ENCODE measurements at regions not wholly inside any gene's neighbourhood (a gene's known extent, or its start where the extent isn't known, plus 50 kb on each side); places are given as distances from the start of the nearest gene placed in this dataset.
"Not testable (repeated sequence)": the region's sequence is repeated elsewhere in the genome, so short reads cannot be mapped to it uniquely, and the experiment has no call there.

DNA sequence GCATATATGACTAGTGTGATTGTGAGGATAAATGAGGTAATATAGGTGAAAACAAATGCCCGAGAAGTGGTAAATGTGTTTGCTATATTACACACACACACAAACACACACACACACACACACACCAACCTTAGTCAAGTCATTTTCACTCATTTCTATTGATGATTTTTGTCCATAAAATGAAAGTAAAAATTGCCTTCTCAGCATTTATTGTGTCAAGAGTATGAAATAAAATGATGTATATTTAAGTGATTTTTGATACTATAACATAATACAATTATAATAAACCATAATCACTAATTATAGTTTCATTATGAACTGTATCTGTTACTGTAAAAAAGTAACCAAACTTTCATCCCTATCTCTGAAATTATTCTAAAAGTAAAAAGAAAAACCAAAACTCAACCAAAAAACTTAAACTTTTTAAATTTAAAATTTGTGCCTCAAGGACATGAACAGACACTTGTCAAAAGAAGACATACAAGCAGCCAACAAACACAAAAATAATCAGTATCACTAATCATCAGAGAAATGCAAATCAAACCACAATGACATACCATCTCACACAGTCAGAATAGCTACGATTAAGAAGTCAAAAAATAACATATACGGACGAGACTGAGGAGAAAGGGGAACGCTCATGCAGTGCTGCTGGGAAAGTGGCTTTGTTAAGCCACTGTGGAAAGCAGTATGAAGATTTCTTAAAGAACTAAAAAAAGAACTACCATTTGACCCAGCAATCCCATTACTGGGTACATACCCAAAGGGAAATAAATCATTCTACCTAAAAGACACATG lies 601.0 kb downstream of the TMA16 start:
- no peak for DNase-seq (ENCODE audit: low read depth in 3 of 3)

DNA sequence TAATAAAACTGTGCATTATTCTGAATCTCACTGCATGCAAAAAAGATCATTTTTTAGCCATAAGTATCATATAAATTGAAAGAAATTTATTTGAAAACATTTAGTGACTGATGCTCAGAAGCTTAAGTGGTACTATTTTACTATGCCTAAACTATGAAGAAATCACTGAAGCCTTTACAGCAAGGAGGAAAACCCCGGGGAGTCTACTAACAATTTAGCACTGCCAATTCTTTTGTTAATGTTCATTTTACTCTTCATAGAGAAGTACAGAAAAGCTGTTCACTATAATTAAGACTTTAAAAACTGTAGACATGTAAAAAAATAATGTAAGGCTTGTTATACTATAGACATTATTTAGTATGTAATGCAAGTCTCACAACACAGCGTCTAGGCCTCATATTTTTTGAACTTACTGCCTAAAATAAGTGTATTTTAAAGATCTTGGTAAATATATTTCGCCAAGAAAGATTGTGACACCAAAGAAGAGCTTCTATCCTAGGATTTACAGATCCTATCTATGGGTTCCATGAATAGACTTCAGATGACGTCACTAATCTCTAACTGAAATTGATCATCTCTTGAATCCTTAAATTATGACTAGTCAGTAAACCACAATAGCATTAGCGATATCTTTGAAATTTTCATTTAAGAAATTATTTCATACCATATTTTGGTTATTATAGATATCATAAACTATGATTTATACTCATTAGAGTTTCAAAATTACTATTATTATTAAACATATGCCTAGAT lies 602.5 kb downstream of the TMA16 start:
- DNase-seq (ENCODE audit: low read depth in 3 of 3) = no peak

- DNase-seq (ENCODE audit: low read depth in 3 of 3) = not testable (repeated sequence)
These were observed 606.4 kb downstream of the TMA16 start for GRCh38 chr4:164100741-164101365.

DNA sequence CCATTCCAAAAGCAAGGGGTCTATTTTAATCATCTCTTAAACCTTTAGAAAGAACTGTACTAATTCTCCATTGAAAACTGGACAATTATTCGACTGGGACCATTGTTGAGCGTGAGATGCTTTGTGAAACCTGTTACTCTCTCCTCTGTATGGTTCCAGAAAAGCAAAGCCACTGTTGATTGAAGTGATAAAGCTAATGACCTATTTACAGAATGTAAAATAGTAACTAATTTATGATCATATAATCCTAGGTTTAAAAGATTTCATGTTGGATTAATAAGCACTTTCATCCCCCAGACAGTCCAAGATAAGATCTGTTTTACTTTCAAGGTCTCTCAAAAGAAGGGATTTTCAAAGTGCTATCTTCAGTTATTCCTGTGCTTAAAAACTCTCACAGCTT lies 614.5 kb downstream of the TMA16 start:
- DNase-seq (ENCODE audit: low read depth in 3 of 3) = no peak

DNA sequence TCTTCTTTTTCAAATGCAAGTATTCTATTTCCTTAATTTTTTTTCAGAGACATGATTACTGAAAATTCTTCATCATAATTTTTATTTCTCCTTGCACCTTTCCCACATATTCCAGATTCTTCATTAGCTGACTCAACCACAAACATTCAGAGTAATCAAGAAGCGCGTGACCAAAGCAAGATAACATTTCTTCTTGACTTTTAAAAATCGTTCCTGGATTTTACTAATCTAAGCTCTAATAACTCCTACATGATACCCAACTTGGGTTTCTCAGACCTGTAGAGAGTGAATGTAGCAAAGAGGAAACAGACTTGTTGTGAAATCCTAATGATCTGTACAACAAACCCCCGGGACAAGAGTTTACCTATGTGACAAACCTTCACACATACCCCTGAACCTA lies 615.0 kb downstream of the TMA16 start:
- no peak for DNase-seq (ENCODE audit: low read depth in 3 of 3)

DNA sequence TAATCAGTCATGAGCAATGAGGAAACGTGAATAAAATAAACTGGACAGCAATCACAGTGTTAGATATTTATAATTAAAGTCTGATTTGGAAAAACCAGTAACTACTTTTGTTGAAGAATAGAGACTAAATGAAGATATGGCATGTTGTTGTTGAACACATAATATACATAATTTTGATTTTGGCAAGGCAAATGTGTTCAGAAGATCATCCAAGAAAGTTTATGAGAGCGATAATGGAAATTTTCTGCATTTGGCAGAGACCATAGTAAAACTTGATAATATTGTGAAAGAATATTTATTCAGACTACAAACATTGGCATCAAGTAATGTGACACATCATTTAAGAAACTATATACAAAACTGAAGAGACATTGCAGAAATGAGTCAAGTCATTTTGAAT lies 620.7 kb downstream of the TMA16 start:
- DNase-seq (ENCODE audit: low read depth in 3 of 3) = no peak

- DNase-seq (ENCODE audit: low read depth in 3 of 3) = no peak
These were observed 621.8 kb downstream of the TMA16 start for GRCh38 chr4:164116286-164116685.

DNA sequence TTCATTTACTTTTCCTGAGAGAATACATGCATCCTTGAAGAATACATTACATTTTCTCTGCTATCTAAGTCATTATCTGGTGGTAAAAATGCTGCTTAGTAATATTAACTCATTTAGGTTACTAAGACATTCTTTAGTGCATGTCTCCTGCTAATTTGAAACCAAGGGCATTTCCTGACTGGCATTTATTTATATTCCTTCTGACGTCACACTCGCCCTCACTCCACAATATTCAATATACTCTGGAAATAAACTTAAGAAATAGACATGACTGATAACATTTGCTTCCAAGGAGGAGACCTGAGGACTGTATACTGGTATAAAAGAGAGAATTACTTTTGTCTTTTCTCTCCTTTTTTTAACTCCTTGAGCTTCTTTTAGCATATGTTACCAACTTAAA lies 619.5 kb upstream of the SMIM31 start:
- no peak for DNase-seq (ENCODE audit: low read depth in 3 of 3)

DNA sequence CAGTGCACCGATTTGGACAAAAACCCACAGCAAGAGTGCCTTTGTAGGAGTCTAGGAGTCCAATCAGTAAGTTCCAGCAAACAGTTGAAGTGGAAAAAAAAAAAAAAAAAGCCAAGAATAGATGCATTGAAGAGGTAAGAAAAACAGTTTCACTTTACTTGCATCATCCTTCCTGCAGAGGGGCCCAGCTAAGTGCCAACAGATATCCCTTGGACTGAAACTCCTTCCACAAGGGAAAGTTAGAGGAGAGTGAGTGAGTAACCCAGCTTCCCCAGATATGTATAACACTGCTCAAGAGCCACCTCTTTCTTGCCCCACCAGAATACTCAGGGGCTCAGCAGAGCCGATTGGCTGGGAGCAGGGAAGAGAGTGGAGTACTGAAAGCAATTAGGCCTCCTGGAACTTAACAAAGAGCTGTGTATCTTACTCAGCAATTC lies 617.7 kb upstream of the SMIM31 start:
- DNase-seq (ENCODE audit: low read depth in 3 of 3) = no peak

DNA sequence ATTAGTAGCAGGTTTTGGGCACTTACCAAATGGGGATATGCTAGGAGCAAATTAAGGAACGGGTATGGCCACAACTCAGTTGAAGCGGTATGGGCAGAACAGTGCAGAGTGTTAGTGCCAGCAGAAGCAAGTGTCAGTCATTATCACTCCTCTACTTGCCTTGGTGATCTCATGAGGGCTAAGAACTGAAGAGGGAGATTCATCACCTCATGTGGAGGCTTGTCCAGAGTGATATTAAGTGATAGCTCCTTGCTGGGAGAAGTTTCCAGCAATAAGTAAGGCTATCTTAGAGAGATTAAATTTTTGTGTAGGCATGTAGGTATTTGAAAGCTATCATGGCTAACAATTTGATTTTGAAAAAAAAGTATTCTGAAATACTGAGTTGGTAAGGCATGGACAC lies 615.4 kb upstream of the SMIM31 start:
- DNase-seq (ENCODE audit: low read depth in 3 of 3) = no peak

- DNase-seq (ENCODE audit: low read depth in 3 of 3) = no peak
These were observed 614.6 kb upstream of the SMIM31 start for GRCh38 chr4:164139291-164139690.

- not testable (repeated sequence) for DNase-seq (ENCODE audit: low read depth in 3 of 3)
These were observed 612.1 kb upstream of the SMIM31 start for GRCh38 chr4:164141755-164142375.

DNA sequence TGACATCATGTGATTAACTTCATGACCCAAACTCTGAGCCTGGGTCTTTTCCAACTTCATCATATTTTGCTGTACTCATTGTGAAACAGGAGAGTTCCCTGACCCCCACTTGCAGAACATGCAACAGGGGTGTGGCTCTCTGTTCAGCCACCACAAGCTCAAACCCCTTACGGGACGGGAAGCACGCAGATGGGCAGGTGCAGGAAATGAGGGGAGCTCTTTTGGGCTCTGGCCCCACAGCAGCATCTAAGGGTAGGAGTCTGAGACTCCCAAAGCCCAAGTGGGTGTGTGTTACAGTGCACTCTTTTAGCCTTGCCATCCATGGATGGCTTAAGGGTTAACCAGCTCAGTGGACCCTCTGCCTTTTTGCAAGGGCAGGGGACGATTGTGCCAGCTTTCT lies 599.5 kb upstream of the SMIM31 start:
- DNase-seq (ENCODE audit: low read depth in 3 of 3) = no peak

GRCh38 chr4:164169591-164169990 lies 584.3 kb upstream of the SMIM31 start:
- no peak for DNase-seq (ENCODE audit: low read depth in 3 of 3)

- DNase-seq (ENCODE audit: low read depth in 3 of 3) = no peak
These were observed 576.8 kb upstream of the SMIM31 start for GRCh38 chr4:164177153-164177552.

- no peak for DNase-seq (ENCODE audit: low read depth in 3 of 3)
These were observed 576.2 kb upstream of the SMIM31 start for GRCh38 chr4:164177753-164178152.

DNA sequence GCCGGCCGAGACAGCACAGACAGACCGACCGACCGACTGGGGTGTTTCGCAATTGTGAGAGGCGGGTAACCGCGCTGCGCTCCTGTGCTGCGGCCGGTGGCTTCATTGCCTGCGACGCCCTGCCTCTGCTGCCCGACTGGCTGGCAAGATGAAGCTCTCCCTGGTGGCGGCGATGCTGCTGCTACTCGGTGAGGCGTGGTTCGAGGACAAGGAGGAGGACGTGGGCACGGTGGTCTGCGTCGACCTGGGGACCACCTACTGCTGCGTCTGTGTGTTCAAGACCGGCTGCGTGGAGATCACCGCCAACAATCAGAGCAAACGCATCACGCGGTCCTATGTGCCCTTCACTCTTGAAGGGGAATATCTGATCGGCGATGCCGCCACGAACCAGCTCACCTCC lies 565.7 kb upstream of the SMIM31 start:
- DNase-seq (ENCODE audit: low read depth in 3 of 3) = no peak

GRCh38 chr4:164192844-164193243 lies 561.1 kb upstream of the SMIM31 start:
- no peak for DNase-seq (ENCODE audit: low read depth in 3 of 3)

DNA sequence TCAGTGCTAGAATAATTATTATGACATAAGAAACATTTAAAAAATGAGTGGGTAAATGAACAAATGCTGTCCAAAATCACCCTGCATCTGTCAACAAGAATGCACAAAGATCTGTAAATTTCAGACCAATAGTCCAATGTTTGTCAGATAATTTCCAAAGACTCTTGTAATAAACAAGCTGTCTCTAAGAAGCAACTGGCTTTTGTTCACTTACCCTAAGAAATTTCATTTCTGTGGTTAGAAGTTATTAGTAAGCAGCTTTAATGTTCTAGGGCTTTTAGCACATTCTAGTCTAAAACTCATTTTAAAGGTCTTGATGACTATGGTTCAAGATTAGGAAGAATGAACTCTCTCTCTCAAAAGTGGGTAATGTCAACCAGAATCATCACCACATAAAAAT lies 560.3 kb upstream of the SMIM31 start:
- DNase-seq (ENCODE audit: low read depth in 3 of 3) = no peak

GRCh38 chr4:164197556-164197955 lies 556.4 kb upstream of the SMIM31 start:
- DNase-seq (ENCODE audit: low read depth in 3 of 3) = no peak

DNA sequence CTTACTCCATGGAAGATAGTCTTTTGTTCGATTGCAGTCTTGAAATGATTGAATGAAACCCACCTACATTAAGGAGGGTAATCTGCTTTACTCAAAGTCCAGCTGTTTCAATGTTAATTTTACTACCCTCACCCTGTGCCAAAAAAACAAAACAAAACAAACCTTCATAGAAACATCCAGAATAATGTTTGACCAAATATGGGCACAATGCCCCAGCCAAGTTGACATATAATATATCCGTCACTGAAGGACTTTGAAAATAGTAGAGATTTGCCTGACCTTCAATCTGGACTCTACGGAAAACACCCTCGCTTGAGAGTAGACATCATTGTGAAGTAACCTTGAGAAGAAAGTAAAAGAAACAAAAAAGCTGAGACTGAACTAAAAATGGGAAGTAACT lies 550.5 kb upstream of the SMIM31 start:
- no peak for DNase-seq (ENCODE audit: low read depth in 3 of 3)

GRCh38 chr4:164204434-164204833 lies 549.5 kb upstream of the SMIM31 start:
- no peak for DNase-seq (ENCODE audit: low read depth in 3 of 3)

Data from stimulated activated CD4-positive, alpha-beta T cell treated with anti-CD3 and anti-CD28 coated beads, TNF-alpha, amount 100 ng/mL, for 48 hours (primary cell).